ENCODE measurements at regions not wholly inside any gene's neighbourhood (a gene's known extent, or its start where the extent isn't known, plus 50 kb on each side); places are given as distances from the start of the nearest gene placed in this dataset.

DNA sequence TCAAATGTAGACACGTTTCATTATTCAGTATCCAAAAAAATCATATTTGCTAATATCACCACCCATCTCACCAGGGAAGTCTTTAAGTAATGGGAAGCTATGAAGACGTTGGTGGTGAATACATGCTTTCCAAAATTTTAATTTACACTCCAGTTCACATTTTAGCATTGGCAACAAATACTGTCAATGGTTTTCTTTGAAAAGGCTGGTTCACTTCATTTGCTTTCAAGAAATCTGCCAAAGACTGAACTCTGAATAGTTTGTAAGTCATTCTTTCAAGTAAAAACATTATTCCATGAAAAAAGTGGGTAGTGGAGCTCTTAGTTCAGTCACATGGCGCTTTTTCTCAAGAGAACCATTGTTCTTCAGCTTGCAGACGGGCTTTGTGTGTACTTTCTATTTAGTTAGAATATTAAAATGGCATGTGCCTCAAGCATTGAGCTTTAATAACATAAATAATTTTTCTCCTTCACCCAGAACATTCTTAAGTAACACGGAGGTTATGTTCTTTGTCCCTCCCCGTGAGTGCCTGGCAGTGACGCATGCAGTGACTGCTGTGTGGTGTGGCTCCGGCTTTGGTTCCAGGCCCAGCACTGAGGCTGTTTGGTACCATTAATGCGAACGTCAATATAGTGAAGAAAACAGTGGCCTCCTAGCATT is 300.0 kb upstream of the HDAC4 start:
- DNase-seq, result no peak

- no peak for DNase-seq
Observed at GRCh38 chr2:239697399-239698164, 296.8 kb upstream of the HDAC4 start.

- no peak for DNase-seq
Observed at GRCh38 chr2:239696559-239697207, 295.9 kb upstream of the HDAC4 start.

- no peak for DNase-seq
Observed at GRCh38 chr2:239695728-239696240, 295.0 kb upstream of the HDAC4 start.

GRCh38 chr2:239695106-239695727 is 294.4 kb upstream of the HDAC4 start:
- DNase-seq, result no peak

DNA sequence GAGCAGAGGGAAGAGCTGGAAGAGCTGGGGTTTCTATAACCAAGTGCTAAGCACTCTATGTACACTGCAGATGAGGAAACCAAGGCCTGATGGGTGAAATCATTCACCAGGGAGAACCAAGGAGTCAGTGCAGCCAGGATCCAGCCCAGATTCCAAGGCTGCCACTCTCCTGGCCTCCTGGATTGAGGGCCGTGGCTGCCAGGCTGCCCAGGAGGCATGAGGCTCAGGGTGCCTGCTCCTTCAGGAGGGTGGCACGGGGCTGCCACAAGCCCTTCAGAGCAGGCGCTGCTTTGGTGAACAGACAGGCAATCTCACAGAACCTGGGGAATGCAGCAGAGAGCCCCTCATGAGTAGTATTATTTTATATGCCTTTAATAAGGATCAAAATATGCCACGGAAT is 293.7 kb upstream of the HDAC4 start:
- DNase-seq, result no peak

DNA sequence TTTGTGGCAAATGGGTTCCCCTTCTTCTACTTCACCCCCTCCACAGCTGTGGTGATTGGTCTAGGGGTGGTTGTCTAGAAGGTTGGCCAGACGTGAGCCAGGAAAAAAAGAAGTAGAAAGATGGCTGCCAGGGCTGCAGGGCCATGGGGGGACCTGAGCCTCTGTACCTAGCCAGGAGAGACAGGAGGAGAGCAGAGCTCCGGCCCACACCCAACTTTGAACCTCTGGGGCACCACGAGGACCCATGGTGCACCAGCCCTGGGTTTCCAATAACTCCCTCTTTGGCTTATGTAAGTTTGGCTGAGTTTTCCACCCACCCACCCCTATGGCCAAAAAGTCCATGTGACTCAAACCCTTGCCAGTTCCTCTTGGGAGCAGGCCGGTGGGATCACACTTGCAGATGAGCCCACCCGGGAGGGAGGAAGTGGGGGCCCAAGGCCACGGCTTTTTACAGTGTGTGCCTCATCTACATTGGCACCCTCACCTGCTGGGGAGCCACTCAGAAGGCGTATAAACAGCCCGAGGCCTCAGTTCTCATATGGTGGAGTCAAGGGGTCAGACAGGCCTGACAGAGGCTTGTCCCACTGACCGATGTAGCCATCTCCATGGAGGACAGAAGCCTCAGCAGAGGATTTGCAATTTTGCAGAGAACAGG is 293.1 kb upstream of the HDAC4 start:
- no peak for DNase-seq

GRCh38 chr2:239693330-239693729 is 292.5 kb upstream of the HDAC4 start:
- no peak for DNase-seq

DNA sequence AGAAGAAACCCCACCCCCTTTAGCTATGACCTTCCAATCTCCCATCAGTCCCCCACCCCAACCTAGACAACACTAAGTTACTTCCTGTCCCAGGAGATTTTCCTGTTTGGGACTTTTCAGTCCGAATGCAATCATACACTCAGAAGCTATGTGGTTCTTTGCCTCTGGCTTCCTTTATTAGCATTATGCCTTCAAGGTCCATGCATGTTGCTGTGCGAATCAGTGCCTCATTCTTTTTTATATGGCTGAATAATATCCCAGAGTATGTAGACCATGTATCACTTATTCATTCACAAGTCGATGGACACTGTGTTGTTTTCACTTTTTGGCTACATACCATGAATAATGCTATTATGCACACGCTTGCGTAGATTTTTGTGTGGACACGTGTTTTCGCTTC is 292.1 kb upstream of the HDAC4 start:
- DNase-seq, result no peak

- no peak for DNase-seq
Observed at GRCh38 chr2:239692362-239692851, 291.6 kb upstream of the HDAC4 start.

DNA sequence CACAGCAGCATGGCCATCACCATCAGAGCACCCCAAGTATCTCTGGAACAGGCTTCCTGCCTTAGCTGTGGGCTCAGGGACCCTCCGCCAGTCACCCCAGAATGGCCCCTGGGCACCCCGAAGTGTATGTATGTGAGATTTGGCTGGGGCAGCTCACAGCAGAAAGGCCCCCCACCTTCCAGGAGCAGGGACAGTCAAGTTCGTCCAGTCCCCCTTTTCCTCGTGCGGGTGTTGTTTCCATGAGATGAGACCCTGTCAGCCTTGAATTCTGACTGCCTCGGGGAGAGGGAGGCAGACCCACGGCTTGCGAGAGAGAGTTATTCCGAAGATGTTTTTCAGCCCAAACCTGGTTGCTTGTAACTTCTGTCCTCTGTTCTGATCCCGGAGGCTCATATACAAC is 290.9 kb upstream of the HDAC4 start:
- no peak for DNase-seq

DNA sequence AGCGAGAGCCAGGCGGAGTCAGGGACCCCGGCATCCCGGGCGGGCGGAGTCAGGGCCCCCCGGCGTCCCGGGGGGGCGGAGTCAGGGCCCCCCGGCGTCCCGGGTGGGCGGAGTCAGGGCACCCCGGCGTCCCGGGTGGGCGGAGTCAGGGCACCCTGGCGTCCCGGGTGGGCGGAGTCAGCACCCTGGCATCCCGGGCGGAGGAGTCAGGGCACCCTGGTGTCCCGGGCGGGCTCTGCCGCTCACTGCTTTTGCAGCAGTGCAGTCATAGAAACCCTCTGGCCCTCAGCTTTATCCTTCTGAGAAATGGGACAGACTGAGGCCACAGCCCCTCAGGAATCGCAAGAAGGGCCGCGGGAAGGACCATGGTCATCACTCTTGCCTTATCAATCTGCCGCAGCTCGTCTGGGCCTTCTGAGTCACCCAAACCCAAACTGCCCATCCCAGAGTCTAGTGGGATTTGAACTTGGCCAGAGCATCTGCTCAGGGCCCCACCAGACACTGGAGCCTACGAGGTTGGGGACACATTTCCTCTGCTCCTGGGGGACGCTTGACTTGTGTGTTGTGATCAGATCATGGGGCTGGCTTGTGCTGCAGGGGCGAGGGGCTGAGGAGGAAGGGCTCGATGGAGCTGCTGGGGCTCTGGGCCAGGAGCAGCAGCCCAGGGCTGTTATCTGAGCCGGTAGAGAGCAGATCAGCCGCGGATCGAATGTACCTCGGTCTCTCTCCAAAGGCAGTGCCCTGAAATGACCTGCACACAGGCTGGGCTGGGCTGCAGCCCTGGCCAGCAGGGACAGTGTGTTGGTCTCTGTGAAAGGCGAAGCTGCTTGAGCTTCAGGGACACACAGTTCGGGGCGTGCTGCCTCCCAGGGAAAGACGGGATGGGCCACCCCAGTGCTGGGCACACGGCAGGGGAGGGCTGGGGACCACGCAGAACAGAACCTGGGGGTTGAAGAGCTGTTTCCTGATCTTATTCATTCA is 290.1 kb upstream of the HDAC4 start:
- DNase-seq, result no peak

GRCh38 chr2:239689985-239690384 is 289.2 kb upstream of the HDAC4 start:
- DNase-seq, result no peak

GRCh38 chr2:239689410-239689809 is 288.6 kb upstream of the HDAC4 start:
- DNase-seq, result no peak

- no peak for DNase-seq
Observed at GRCh38 chr2:239688840-239689239, 288.0 kb upstream of the HDAC4 start.

- no peak for DNase-seq
Observed at GRCh38 chr2:239688122-239688681, 287.4 kb upstream of the HDAC4 start.

GRCh38 chr2:239687441-239687840 is 286.6 kb upstream of the HDAC4 start:
- no peak for DNase-seq

GRCh38 chr2:239685965-239686364 is 285.1 kb upstream of the HDAC4 start:
- no peak for DNase-seq

DNA sequence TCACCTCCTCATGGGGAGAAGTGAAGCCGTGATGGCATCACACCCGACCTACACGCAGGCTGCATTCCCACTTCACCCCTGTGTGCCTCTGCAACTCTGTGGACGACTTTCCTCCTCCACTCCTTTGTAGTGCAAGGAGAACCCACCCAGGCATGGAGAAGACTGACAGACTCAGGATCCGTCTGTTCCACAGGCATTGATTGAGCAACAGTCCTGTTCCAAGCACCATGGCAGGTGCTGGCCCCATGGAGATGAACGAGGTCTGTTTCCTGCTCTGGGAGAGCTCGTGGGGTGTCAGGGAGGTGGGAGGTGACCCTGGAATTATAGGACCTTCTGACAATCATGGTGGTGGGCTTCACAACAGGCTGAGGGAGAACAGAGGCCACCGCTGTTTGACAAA is 284.7 kb upstream of the HDAC4 start:
- DNase-seq, result no peak

GRCh38 chr2:239684996-239685395 is 284.2 kb upstream of the HDAC4 start:
- DNase-seq, result no peak

- DNase-seq, result no peak
Observed at GRCh38 chr2:239684271-239684810, 283.5 kb upstream of the HDAC4 start.

Data from activated effector memory CD4-positive, alpha-beta T cell treated with anti-CD3 and anti-CD28 coated beads, Interleukin-2, amount 50 U/mL, for 16 hours (primary cell).